Thyroid gland (tissue), 4 donors: ENCODE measurements at regions not wholly inside any gene's neighbourhood (a gene's known extent, or its start where the extent isn't known, plus 50 kb on each side); places are given as distances from the start of the nearest gene placed in this dataset.

Source experiments
- CTCF ChIP-seq, 6 experiments: fragments of 200-600 bp in 3 of 6; fragments of 450-650 bp in 3 of 6; sonication (generic) in 3 of 6; IDR thresholded peaks; one replicate each; pipeline ENCODE4 v1.5.1; 2016 to 2019; ENCODE audit warnings: antibody characterized with exemption in 6 of 6, mild to moderate bottlenecking in 2 of 6, inconsistent platforms in 1 of 6, moderate library complexity in 1 of 6
- POLR2A ChIP-seq, 2 donors: fragments of 450-650 bp; IDR thresholded peaks; one replicate each; pipeline ENCODE4 v1.6.1; 2017; ENCODE audit warnings: antibody characterized with exemption in 2 of 2, mild to moderate bottlenecking in 2 of 2, moderate library complexity in 1 of 2

- TF ChIP-seq CTCF (IDR thresholded peaks at IDR 0.05) = no peak
- TF ChIP-seq POLR2A (IDR thresholded peaks at IDR 0.05) = no peak
These were observed 70.6 kb upstream of the KCNK12 start for GRCh38 chr2:47641366-47641765.
